ENCODE measurements at regions not wholly inside any gene's neighbourhood (a gene's known extent, or its start where the extent isn't known, plus 50 kb on each side); places are given as distances from the start of the nearest gene placed in this dataset.
A peak's percentile ranks its signal among the peaks of the same experiment; 100 is the strongest.

DNA sequence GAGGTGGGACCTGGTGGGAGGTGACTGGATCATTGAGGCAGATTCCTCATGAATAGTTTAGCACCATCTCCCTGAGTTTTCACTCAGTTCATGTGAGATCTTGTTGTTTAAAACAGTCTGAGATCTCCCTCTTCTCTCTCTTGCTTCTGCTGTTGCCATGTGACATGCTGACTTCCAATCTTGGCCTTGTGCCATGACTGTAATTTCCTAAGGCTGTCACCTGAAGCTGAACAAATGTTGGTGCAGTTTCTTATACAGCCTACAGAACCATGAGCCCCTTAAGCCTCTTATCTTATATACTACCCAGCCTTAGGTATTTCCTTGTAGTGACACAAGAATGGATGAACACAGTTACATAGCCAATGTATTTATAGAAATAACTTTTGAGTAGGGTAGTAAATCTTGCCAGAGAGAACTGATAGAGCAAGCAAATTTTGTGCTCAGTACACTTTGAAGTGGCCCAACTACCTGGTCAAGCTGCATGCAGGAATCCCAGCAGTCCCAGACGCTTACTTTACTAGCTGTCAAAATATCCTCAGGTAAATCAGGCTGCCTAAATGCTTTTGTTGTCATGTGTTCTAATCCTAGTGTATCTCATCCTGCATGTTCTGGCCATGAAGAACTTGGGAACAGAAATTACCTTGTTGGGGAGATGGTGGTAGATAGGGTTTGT lies 445.6 kb upstream of the MIS18BP1 start:
- CTCF ChIA-PET, result no interaction called here

More for the DNA sequence above, 445.6 kb upstream of the MIS18BP1 start:
- Histone ChIP-seq H3K4me2 (ENCODE audit: insufficient read depth, low read length) (no peak overlapping the region), H2AFZ (ENCODE audit: low read depth, low read length) (no peak overlapping the region), H4K20me1 (replicated peaks; ENCODE audit: control insufficient read depth, extremely low read depth, insufficient read depth, low read length) (no peaks in the 10 kb centered on the region), H3K79me2 (ENCODE audit: control insufficient read depth, insufficient read depth, low read length) (no peaks in the 10 kb centered on the region), H3K9ac (replicated peaks; ENCODE audit: extremely low read depth, insufficient read depth, low read length) (no peak overlapping the region), H3K4me3 (replicated peaks in 1 of 3; ENCODE audit: insufficient read depth in 1 of 3, low read depth in 1 of 3, low read length in 3 of 3) (no peak overlapping the region), H3K9me1 (replicated peaks; ENCODE audit: control insufficient read depth, extremely low read depth, insufficient read depth, low read length) (no peaks in the 10 kb centered on the region), H3K27me3 (ENCODE audit: control insufficient read depth in 2 of 2, insufficient read depth in 2 of 2, low read length in 2 of 2) (no peaks in the 10 kb centered on the region), H3K4me1 (ENCODE audit: control insufficient read depth, extremely low read depth, insufficient read depth, low read length) (peaks cover 4% of the 10 kb centered on the region), H3K27ac (ENCODE audit: insufficient read depth, low read depth, low read length) (no peak overlapping the region), H3K9me3 (replicated peaks; ENCODE audit: control insufficient read depth, insufficient read depth, low read length) (no peaks in the 10 kb centered on the region), H3K36me3 (ENCODE audit: control insufficient read depth in 2 of 2, extremely low read depth in 1 of 2, insufficient read depth in 2 of 2, low read length in 2 of 2) (no peaks in the 10 kb centered on the region)
- dilution Hi-C loops (cut with MboI; ENCODE audit: extremely low pct_ligation_motif_present, low sequenced_read_pairs) (no loop called here), intact Hi-C loops (cut with micrococcal nuclease) (no loop called here)
- POLR2A ChIA-PET, result no interaction called here
- no TSS peak for BruUV-seq (replicated peaks)
- DNase-seq (ENCODE audit: low read depth, low spot score) (peak; percentile 63), FAIRE-seq (no peak)
- TF ChIP-seq JUN (IDR thresholded peaks at IDR 0.05; ENCODE audit: borderline replicate concordance, insufficient read depth, insufficient read length, low read depth) (no peak), POLR2AphosphoS5 (IDR thresholded peaks at IDR 0.05; ENCODE audit: insufficient read depth, low read depth, low read length) (no peak), FOS (IDR thresholded peaks at IDR 0.05; ENCODE audit: borderline replicate concordance, insufficient read depth, low read length) (no peak), EZH2 (IDR thresholded peaks at IDR 0.05; ENCODE audit: borderline replicate concordance, low read depth, low read length, severe bottlenecking) (no peak)
- TF ChIP-seq, protein P1, sequence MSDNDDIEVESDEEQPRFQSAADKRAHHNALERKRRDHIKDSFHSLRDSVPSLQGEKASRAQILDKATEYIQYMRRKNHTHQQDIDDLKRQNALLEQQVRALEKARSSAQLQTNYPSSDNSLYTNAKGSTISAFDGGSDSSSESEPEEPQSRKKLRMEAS (IDR thresholded peaks at IDR 0.05; ENCODE audit: insufficient read depth, insufficient read length), result no peak
- TF ChIP-seq, protein P2, sequence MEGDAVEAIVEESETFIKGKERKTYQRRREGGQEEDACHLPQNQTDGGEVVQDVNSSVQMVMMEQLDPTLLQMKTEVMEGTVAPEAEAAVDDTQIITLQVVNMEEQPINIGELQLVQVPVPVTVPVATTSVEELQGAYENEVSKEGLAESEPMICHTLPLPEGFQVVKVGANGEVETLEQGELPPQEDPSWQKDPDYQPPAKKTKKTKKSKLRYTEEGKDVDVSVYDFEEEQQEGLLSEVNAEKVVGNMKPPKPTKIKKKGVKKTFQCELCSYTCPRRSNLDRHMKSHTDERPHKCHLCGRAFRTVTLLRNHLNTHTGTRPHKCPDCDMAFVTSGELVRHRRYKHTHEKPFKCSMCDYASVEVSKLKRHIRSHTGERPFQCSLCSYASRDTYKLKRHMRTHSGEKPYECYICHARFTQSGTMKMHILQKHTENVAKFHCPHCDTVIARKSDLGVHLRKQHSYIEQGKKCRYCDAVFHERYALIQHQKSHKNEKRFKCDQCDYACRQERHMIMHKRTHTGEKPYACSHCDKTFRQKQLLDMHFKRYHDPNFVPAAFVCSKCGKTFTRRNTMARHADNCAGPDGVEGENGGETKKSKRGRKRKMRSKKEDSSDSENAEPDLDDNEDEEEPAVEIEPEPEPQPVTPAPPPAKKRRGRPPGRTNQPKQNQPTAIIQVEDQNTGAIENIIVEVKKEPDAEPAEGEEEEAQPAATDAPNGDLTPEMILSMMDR (IDR thresholded peaks at IDR 0.05; ENCODE audit: extremely low read depth in 1 of 2, insufficient read depth in 1 of 2, low read depth in 1 of 2, low read length in 2 of 2), result no peak

All from endothelial cell of umbilical vein (primary cell).